Lower lobe of right lung (tissue), 2 donors: ENCODE measurements at regions not wholly inside any gene's neighbourhood (a gene's known extent, or its start where the extent isn't known, plus 50 kb on each side); places are given as distances from the start of the nearest gene placed in this dataset.
A peak's percentile ranks its signal among the peaks of the same experiment; 100 is the strongest.
"Not testable (repeated sequence)": the region's sequence is repeated elsewhere in the genome, so short reads cannot be mapped to it uniquely, and the experiment has no call there.

Experiments used
- ATAC-seq, 2 donors: fragments of 200-7000 bp; cut with Tn5 transposase; one replicate each; pipeline ENCODE4 v1.9.1; 2020 to 2022; ENCODE audit warnings: mild to moderate bottlenecking in 2 of 2, moderate library complexity in 2 of 2
- DNase-seq: peaks from one replicate; pipeline ENCODE4 v3.0.0-alpha.2; 2020
- H3K27ac ChIP-seq: fragments of 200-600 bp; one replicate; pipeline ENCODE4 v1.8.0; 2022
- H3K27me3 ChIP-seq: fragments of 200-600 bp; one replicate; pipeline ENCODE4 v1.8.0; 2022; ENCODE audit warnings: low read depth
- H3K36me3 ChIP-seq: fragments of 200-600 bp; one replicate; pipeline ENCODE4 v1.8.0; 2022; ENCODE audit warnings: mild to moderate bottlenecking
- H3K4me1 ChIP-seq: fragments of 200-600 bp; one replicate; pipeline ENCODE4 v1.8.0; 2022
- H3K4me3 ChIP-seq: fragments of 200-600 bp; one replicate; pipeline ENCODE4 v1.8.0; 2022; ENCODE audit warnings: mild to moderate bottlenecking
- H3K9me3 ChIP-seq: fragments of 200-600 bp; one replicate; pipeline ENCODE4 v1.8.0; 2022
- intact Hi-C: fragments of 100-400 bp; cut with DNase I; formaldehyde crosslinking; loops from one replicate; pipeline ENCODE4 v1.11.0; 2022
- donor health status: DM: no; HTN: yes; CAD: no; lungs with severe emphysema.

GRCh38 chrY:56677444-56677843 lies 31055.5 kb downstream of the CDY1 start:
- H3K9me3 ChIP-seq, H3K4me3 ChIP-seq, DNase-seq, H3K27ac ChIP-seq, intact Hi-C loops, H3K27me3 ChIP-seq, H3K36me3 ChIP-seq, H3K4me1 ChIP-seq: not testable (repeated sequence)
- ATAC-seq, result peak in 1 of 2 donors; percentile 78

- H3K4me3 ChIP-seq, DNase-seq, H3K9me3 ChIP-seq, intact Hi-C loops, H3K36me3 ChIP-seq, H3K27ac ChIP-seq, H3K27me3 ChIP-seq, H3K4me1 ChIP-seq: not testable (repeated sequence)
- peak in 1 of 2 donors; percentile 85 for ATAC-seq
Observed at GRCh38 chrY:56678046-56678626, 31056.2 kb downstream of the CDY1 start.

- H3K27me3 ChIP-seq, H3K9me3 ChIP-seq, H3K27ac ChIP-seq, ATAC-seq, H3K4me3 ChIP-seq, intact Hi-C loops, H3K36me3 ChIP-seq, H3K4me1 ChIP-seq, DNase-seq: not testable (repeated sequence)
Observed at GRCh38 chrY:56685381-56685780, 31063.5 kb downstream of the CDY1 start.
